K562 (cell line): ENCODE measurements at regions not wholly inside any gene's neighbourhood (a gene's known extent, or its start where the extent isn't known, plus 50 kb on each side); places are given as distances from the start of the nearest gene placed in this dataset.

Experiments
- ATAC-seq: fragments of 200-7000 bp; cut with Tn5 transposase; 3 replicates; pipeline ENCODE4 v1.9.1; 2020; ENCODE audit warnings: moderate library complexity
- BruUV-seq: library from RNA; stranded (reverse); fragments of 400-500 nt; replicated peaks from 2 replicates; lab custom pipeline; 2021; lab: Mats Ljungman, UMichigan
- CTCF ChIA-PET: fragments of 300-600 bp; formaldehyde crosslinking; extraction: SDS; loops from one replicate; lab custom pipeline; 2021; ENCODE audit warnings: low intra/inter-chr PET ratio; lab: Yijun Ruan, JAX
- POLR2A ChIA-PET: fragments of 300-600, 350-650 bp; sonication (Branson Sonifier 250); formaldehyde crosslinking; extraction: SDS; loops from one replicate; lab custom pipeline; 2021; ENCODE audit warnings: antibody characterized with exemption, inconsistent platforms; lab: Yijun Ruan, JAX
- DNase-seq, 4 experiments: peaks; one replicate each; pipeline versions ENCODE4 v3.0.0 to v3.0.0-alpha.2; 2011 to 2018; ENCODE audit warnings: low spot score in 3 of 4, mixed read lengths in 3 of 4; ENCODE audit errors: extremely low read depth in 1 of 4
- FAIRE-seq: peaks from 2 replicates; lab custom pipeline; 2011; peaks lifted over from hg19 to GRCh38; lab: Jason Lieb, UNC
- H2AFZ ChIP-seq: 2 replicates; pipeline ENCODE4 v1.6.0; 2011; ENCODE audit warnings: low read depth, low read length, control low read depth, inconsistent platforms
- H3K27ac ChIP-seq: fragments of 200-600 bp; 3 replicates; pipeline ENCODE4 v1.8.0; 2011; ENCODE audit warnings: low read depth, mild to moderate bottlenecking, control low read depth, inconsistent platforms, low read length, moderate library complexity, mixed read lengths; ENCODE audit errors: extremely low read depth
- H3K27me3 ChIP-seq, 2 experiments: fragments of 300-600 bp in 1 of 2; 2 replicates in 1 of 2; 3 replicates in 1 of 2; pipeline versions ENCODE4 v1.6.0 to v1.8.0; 2011; ENCODE audit warnings: inconsistent platforms in 2 of 2, low read length in 2 of 2, mild to moderate bottlenecking in 1 of 2, mixed read lengths in 1 of 2, moderate library complexity in 1 of 2; ENCODE audit not compliant: control insufficient read depth in 2 of 2, insufficient read depth in 2 of 2
- H3K36me3 ChIP-seq: fragments of 300-600 bp; 3 replicates; pipeline ENCODE4 v1.8.0; 2011; ENCODE audit warnings: mild to moderate bottlenecking, low read length, inconsistent platforms; ENCODE audit not compliant: control insufficient read depth, insufficient read depth
- H3K4me1 ChIP-seq, 2 experiments: fragments of 200-600 bp in 1 of 2; replicated peaks in 1 of 2; 2 replicates in 1 of 2; 3 replicates in 1 of 2; pipeline versions ENCODE4 v1.5.1 to v1.8.0; 2011; ENCODE audit warnings: inconsistent platforms in 2 of 2, low read length in 2 of 2, mild to moderate bottlenecking in 1 of 2, mixed read lengths in 1 of 2, moderate library complexity in 1 of 2; ENCODE audit not compliant: control insufficient read depth in 2 of 2, insufficient read depth in 2 of 2
- H3K4me2 ChIP-seq: 2 replicates; pipeline ENCODE4 v1.6.1; 2011; ENCODE audit warnings: low read length, control low read depth, inconsistent platforms, mixed read lengths; ENCODE audit not compliant: insufficient read depth
- H3K4me3 ChIP-seq: fragments of 200-600 bp; sonication (generic), shearing (Covaris generic); 2 replicates; pipeline ENCODE4 v1.5.1; 2016; ENCODE audit warnings: control low read depth, inconsistent platforms
- H3K79me2 ChIP-seq: fragments of 200-600 bp; 3 replicates; pipeline ENCODE4 v1.8.0; 2011; ENCODE audit warnings: low read length, inconsistent platforms; ENCODE audit not compliant: control insufficient read depth, insufficient read depth
- H3K9ac ChIP-seq, 2 experiments: 2 replicates each; pipeline versions ENCODE4 v1.6.0 to v1.6.1; 2011; ENCODE audit warnings: low read depth in 2 of 2, low read length in 2 of 2, control low read depth in 1 of 2, inconsistent platforms in 1 of 2, mild to moderate bottlenecking in 1 of 2, mixed read lengths in 1 of 2; ENCODE audit not compliant: insufficient read depth in 1 of 2
- H3K9me1 ChIP-seq: one replicate; pipeline ENCODE4 v1.6.0; 2011; ENCODE audit warnings: inconsistent platforms, mild to moderate bottlenecking, low read length, moderate library complexity; ENCODE audit not compliant: control insufficient read depth, insufficient read depth
- H3K9me3 ChIP-seq: replicated peaks from 2 replicates; pipeline ENCODE4 v1.5.1; 2011; ENCODE audit warnings: low read depth, low read length, inconsistent platforms; ENCODE audit not compliant: control insufficient read depth, insufficient read depth
- H4K20me1 ChIP-seq: replicated peaks from 2 replicates; pipeline ENCODE4 v1.6.1; 2011; ENCODE audit warnings: low read length, inconsistent platforms, mixed read lengths; ENCODE audit not compliant: control insufficient read depth, insufficient read depth
- ATF1 ChIP-seq, 2 experiments: fragments of 450-650 bp in 1 of 2; IDR thresholded peaks; 2 replicates each; pipeline ENCODE4 v1.6.1; 2016; ENCODE audit warnings: missing compliant biosample characterization in 1 of 2, missing genetic modification characterization in 1 of 2
- ATF7 ChIP-seq: fragments of 450-650 bp; IDR thresholded peaks from 2 replicates; pipeline ENCODE4 v1.7.1; 2014; ENCODE audit warnings: mild to moderate bottlenecking, moderate library complexity
- CHD1 ChIP-seq: fragments of 200-600 bp; sonication (generic); IDR thresholded peaks from one replicate; pipeline ENCODE4 v1.6.1; 2012; ENCODE audit warnings: mild to moderate bottlenecking, moderate library complexity, low read length, inconsistent platforms
- EP300 ChIP-seq: IDR thresholded peaks from 2 replicates; pipeline ENCODE4 v1.6.1; 2012; ENCODE audit warnings: low read length, improper control_type of control experiment
- GATAD2A ChIP-seq: fragments of 450-650 bp; IDR thresholded peaks from 2 replicates; pipeline ENCODE4 v1.6.1; 2017
- NFXL1 ChIP-seq: fragments of 450-650 bp; formaldehyde crosslinking; IDR thresholded peaks from 2 replicates; pipeline ENCODE4 v1.4.0; 2021; ENCODE audit warnings: mild to moderate bottlenecking
- NFYB ChIP-seq: IDR thresholded peaks from 2 replicates; pipeline ENCODE4 v1.6.1; 2011; ENCODE audit warnings: mild to moderate bottlenecking, moderate library complexity; ENCODE audit not compliant: insufficient read length; ENCODE audit errors: extremely low read depth
- NRF1 ChIP-seq, 2 experiments: fragments of 450-650 bp; IDR thresholded peaks in 1 of 2; conservative IDR thresholded peaks in 1 of 2; 2 replicates each; pipeline ENCODE4 v1.6.1; 2014; ENCODE audit warnings: mild to moderate bottlenecking in 2 of 2
- TAF7 ChIP-seq: fragments of 450-650 bp; IDR thresholded peaks from 2 replicates; pipeline ENCODE4 v1.6.1; 2016; ENCODE audit warnings: missing genetic modification characterization, missing compliant biosample characterization
- ZNF384 ChIP-seq: IDR thresholded peaks from 2 replicates; pipeline ENCODE4 v1.6.1; 2012; ENCODE audit warnings: low read depth, low read length, improper control_type of control experiment
- WGBS: fragments of 100-300 bp; shearing (Covaris generic); methylation state at CpG from one replicate; pipeline ENCODE4 v1.1.6; 2016; ENCODE audit warnings: low coverage, mixed read lengths; ENCODE audit not compliant: insufficient coverage; ENCODE audit errors: missing lambda C conversion rate; 5-methylcytosine and 5-hydroxymethylcytosine counted together
- in situ Hi-C: fragments of 300-500 bp; cut with MboI; formaldehyde crosslinking; loops from 4 replicates; pipeline ENCODE4 v1.15.0; 2018; ENCODE audit warnings: inconsistent platforms, mixed read lengths
- intact Hi-C: fragments of 100-400 bp; cut with micrococcal nuclease; formaldehyde crosslinking; loops from 2 replicates; pipeline ENCODE4 v1.14.2; 2022
- TF ChIP-seq, protein P1 (sequence below): fragments of 450-650 bp; IDR thresholded peaks from one replicate; pipeline ENCODE4 v1.6.1; 2018; ENCODE audit warnings: mild to moderate bottlenecking, moderate library complexity; ENCODE audit not compliant: partially characterized antibody
- TF ChIP-seq, protein P2 (sequence below): fragments of 450-650 bp; formaldehyde crosslinking; IDR thresholded peaks from 2 replicates; pipeline ENCODE4 v1.4.0; 2020; ENCODE audit warnings: mild to moderate bottlenecking, moderate library complexity
- TF ChIP-seq, protein P3 (sequence below): fragments of 250-450 bp; sonication (Bioruptor Pico); IDR thresholded peaks from 2 replicates; pipeline ENCODE4 v1.5.0; 2022; ENCODE audit warnings: mild to moderate bottlenecking
- TF ChIP-seq, protein P4 (sequence below): fragments of 450-650 bp; formaldehyde crosslinking; IDR thresholded peaks from 2 replicates; pipeline ENCODE4 v1.4.0; 2020; ENCODE audit warnings: mild to moderate bottlenecking, moderate library complexity
- TF ChIP-seq, protein P5 (sequence below): fragments of 450-650 bp; IDR thresholded peaks from 2 replicates; pipeline ENCODE4 v1.6.1; 2014; ENCODE audit warnings: low read depth, mild to moderate bottlenecking, moderate library complexity, borderline replicate concordance

DNA sequence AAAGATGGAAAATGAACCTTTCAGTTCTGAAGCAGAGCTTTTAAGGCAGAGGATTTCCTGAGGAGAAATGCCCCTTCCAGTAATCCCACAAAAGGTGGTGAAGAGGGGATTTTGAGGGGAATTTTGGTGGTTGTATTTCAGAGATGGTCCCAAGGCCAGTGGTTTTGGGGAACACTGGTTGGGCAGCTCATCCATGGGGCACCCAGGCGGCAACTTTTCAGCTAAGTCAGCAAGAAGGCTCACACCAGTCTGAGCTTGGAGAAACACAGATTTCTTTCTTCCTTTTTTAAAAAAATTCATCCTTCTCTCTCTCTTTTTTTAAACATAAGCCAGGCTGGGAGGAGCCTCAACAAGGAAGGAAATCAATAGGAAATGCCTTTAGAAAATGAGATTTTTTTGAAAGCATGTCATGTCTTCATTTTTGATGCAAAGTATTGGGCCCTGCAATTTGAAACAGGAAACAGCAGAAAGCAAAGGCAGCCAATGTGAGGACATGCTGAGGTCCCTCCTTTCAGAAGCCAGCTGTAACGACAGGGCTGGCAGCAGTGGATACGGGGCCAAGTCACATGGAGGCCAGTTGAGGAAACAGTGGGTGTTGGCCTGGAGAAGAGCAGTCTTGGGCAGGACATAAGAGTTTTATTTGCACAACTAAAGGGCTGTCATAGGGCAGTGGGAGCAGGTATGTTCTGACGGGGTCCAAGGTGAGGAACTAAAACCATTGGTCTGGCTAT, 155.3 kb upstream of the KLF4 start:
- intact Hi-C loops, result no loop called here
- no peaks in the 10 kb centered on the region for H3K36me3 ChIP-seq
- no peak overlapping the region for H3K4me2 ChIP-seq
- BruUV-seq, result no TSS peak
- no peak overlapping the region for H3K9ac ChIP-seq
- 0 out of 2 replicates have a peak, but pooled peaks cover 3% of the 10 kb centered on the region for H4K20me1 ChIP-seq
- H3K27me3 ChIP-seq, result peaks cover 3 to 32% of the 10 kb centered on the region in 2 experiments; a peak in 4 of 5 replicates
- no peaks in the 10 kb centered on the region for H3K79me2 ChIP-seq
- POLR2A ChIA-PET, result interaction anchor here (0.6 kb wide), 2 partner anchors 28 to 273 kb away, joined by 3 read pairs; no protein-coding TSS in a partner anchor
- H2AFZ ChIP-seq, result no peak overlapping the region
- FAIRE-seq (no peak), ATAC-seq (no peak), DNase-seq (no peak)
- H3K9me3 ChIP-seq, result no peaks in the 10 kb centered on the region
- H3K4me1 ChIP-seq, result no peaks in the 10 kb centered on the region
- 1% methylated on average over 4 of the region's 4 CpGs for WGBS
- in situ Hi-C loops, result no loop called here
- H3K4me3 ChIP-seq, result no peak overlapping the region
- no peak overlapping the region for H3K27ac ChIP-seq
- H3K9me1 ChIP-seq, result no peaks in the 10 kb centered on the region
- CTCF ChIA-PET, result no interaction called here
- TF ChIP-seq ATF1 (CRISPR knock-in tag; IDR thresholded peaks at IDR 0.05) (no peak), ATF1 (tag; IDR thresholded peaks at IDR 0.05) (no peak), TAF7 (tag) (no peak), NFYB (no peak), GATAD2A (no peak), ZNF384 (no peak), EP300 (no peak), NRF1 (conservative IDR thresholded peaks at IDR 0.05 in 1 of 2, IDR thresholded peaks at IDR 0.05 in 1 of 2) (no peak), CHD1 (no peak), NFXL1 (CRISPR knock-in tag) (no peak), ATF7 (no peak)
- TF ChIP-seq, protein P1, sequence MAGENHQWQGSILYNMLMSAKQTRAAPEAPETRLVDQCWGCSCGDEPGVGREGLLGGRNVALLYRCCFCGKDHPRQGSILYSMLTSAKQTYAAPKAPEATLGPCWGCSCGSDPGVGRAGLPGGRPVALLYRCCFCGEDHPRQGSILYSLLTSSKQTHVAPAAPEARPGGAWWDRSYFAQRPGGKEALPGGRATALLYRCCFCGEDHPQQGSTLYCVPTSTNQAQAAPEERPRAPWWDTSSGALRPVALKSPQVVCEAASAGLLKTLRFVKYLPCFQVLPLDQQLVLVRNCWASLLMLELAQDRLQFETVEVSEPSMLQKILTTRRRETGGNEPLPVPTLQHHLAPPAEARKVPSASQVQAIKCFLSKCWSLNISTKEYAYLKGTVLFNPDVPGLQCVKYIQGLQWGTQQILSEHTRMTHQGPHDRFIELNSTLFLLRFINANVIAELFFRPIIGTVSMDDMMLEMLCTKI, result no peak
- TF ChIP-seq, protein P2, sequence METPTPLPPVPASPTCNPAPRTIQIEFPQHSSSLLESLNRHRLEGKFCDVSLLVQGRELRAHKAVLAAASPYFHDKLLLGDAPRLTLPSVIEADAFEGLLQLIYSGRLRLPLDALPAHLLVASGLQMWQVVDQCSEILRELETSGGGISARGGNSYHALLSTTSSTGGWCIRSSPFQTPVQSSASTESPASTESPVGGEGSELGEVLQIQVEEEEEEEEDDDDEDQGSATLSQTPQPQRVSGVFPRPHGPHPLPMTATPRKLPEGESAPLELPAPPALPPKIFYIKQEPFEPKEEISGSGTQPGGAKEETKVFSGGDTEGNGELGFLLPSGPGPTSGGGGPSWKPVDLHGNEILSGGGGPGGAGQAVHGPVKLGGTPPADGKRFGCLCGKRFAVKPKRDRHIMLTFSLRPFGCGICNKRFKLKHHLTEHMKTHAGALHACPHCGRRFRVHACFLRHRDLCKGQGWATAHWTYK (CRISPR knock-in tag), result no peak
- TF ChIP-seq, protein P3, sequence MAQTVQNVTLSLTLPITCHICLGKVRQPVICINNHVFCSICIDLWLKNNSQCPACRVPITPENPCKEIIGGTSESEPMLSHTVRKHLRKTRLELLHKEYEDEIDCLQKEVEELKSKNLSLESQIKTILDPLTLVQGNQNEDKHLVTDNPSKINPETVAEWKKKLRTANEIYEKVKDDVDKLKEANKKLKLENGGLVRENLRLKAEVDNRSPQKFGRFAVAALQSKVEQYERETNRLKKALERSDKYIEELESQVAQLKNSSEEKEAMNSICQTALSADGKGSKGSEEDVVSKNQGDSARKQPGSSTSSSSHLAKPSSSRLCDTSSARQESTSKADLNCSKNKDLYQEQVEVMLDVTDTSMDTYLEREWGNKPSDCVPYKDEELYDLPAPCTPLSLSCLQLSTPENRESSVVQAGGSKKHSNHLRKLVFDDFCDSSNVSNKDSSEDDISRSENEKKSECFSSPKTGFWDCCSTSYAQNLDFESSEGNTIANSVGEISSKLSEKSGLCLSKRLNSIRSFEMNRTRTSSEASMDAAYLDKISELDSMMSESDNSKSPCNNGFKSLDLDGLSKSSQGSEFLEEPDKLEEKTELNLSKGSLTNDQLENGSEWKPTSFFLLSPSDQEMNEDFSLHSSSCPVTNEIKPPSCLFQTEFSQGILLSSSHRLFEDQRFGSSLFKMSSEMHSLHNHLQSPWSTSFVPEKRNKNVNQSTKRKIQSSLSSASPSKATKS, result no peak
- TF ChIP-seq, protein P4, sequence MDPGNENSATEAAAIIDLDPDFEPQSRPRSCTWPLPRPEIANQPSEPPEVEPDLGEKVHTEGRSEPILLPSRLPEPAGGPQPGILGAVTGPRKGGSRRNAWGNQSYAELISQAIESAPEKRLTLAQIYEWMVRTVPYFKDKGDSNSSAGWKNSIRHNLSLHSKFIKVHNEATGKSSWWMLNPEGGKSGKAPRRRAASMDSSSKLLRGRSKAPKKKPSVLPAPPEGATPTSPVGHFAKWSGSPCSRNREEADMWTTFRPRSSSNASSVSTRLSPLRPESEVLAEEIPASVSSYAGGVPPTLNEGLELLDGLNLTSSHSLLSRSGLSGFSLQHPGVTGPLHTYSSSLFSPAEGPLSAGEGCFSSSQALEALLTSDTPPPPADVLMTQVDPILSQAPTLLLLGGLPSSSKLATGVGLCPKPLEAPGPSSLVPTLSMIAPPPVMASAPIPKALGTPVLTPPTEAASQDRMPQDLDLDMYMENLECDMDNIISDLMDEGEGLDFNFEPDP (CRISPR knock-in tag), result no peak
- TF ChIP-seq, protein P5, sequence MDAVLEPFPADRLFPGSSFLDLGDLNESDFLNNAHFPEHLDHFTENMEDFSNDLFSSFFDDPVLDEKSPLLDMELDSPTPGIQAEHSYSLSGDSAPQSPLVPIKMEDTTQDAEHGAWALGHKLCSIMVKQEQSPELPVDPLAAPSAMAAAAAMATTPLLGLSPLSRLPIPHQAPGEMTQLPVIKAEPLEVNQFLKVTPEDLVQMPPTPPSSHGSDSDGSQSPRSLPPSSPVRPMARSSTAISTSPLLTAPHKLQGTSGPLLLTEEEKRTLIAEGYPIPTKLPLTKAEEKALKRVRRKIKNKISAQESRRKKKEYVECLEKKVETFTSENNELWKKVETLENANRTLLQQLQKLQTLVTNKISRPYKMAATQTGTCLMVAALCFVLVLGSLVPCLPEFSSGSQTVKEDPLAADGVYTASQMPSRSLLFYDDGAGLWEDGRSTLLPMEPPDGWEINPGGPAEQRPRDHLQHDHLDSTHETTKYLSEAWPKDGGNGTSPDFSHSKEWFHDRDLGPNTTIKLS, result no peak
